ENCODE measurements at regions not wholly inside any gene's neighbourhood (a gene's known extent, or its start where the extent isn't known, plus 50 kb on each side); places are given as distances from the start of the nearest gene placed in this dataset.

- CTCF ChIA-PET = no interaction called here
- ATAC-seq (no peak), DNase-seq (ENCODE audit: low read depth, low spot score) (no peak)
- in situ Hi-C loops (cut with HindIII; ENCODE audit: low pct_unique_long_range_greater_than_20kb, low sequenced_read_pairs) = no loop called here
- Histone ChIP-seq H3K36me3 (ENCODE audit: control insufficient read depth, insufficient read depth, low read length) (no peaks in the 10 kb centered on the region), H3K27me3 (ENCODE audit: control insufficient read depth, insufficient read depth, low read length) (no peaks in the 10 kb centered on the region), H3K27ac (ENCODE audit: low read length) (no peak overlapping the region), H3K4me1 (ENCODE audit: control insufficient read depth, insufficient read depth, low read length) (no peaks in the 10 kb centered on the region), H3K4me3 (ENCODE audit: low read depth in 2 of 2, low read length in 2 of 2) (no peak overlapping the region), H3K9me3 (ENCODE audit: control insufficient read depth, insufficient read depth, low read depth, low read length) (no peaks in the 10 kb centered on the region)
- no TSS peak for BruUV-seq (replicated peaks)
- TF ChIP-seq SIN3A (IDR thresholded peaks at IDR 0.05; ENCODE audit: borderline replicate concordance, insufficient read depth, low read depth, low read length) (no peak), POLR2AphosphoS5 (IDR thresholded peaks at IDR 0.05; ENCODE audit: low read depth, low read length) (no peak), TCF7L2 (IDR thresholded peaks at IDR 0.05; ENCODE audit: low read depth, low read length) (no peak)
- intact Hi-C loops (cut with micrococcal nuclease; ENCODE audit: unreplicated experiment) = no loop called here
- POLR2A ChIA-PET = no interaction called here
These were observed 155.7 kb upstream of the ZRANB2 start for GRCh38 chr1:71236503-71236902.

- CTCF ChIA-PET = no interaction called here
- TF ChIP-seq, protein P1, sequence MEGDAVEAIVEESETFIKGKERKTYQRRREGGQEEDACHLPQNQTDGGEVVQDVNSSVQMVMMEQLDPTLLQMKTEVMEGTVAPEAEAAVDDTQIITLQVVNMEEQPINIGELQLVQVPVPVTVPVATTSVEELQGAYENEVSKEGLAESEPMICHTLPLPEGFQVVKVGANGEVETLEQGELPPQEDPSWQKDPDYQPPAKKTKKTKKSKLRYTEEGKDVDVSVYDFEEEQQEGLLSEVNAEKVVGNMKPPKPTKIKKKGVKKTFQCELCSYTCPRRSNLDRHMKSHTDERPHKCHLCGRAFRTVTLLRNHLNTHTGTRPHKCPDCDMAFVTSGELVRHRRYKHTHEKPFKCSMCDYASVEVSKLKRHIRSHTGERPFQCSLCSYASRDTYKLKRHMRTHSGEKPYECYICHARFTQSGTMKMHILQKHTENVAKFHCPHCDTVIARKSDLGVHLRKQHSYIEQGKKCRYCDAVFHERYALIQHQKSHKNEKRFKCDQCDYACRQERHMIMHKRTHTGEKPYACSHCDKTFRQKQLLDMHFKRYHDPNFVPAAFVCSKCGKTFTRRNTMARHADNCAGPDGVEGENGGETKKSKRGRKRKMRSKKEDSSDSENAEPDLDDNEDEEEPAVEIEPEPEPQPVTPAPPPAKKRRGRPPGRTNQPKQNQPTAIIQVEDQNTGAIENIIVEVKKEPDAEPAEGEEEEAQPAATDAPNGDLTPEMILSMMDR (IDR thresholded peaks at IDR 0.05) = no peak
- TF ChIP-seq SIN3A (IDR thresholded peaks at IDR 0.05; ENCODE audit: borderline replicate concordance, insufficient read depth, low read depth, low read length) (no peak), POLR2AphosphoS5 (IDR thresholded peaks at IDR 0.05; ENCODE audit: low read depth, low read length) (no peak), TCF7L2 (IDR thresholded peaks at IDR 0.05; ENCODE audit: low read depth, low read length) (no peak)
- TF ChIP-seq, protein P2, sequence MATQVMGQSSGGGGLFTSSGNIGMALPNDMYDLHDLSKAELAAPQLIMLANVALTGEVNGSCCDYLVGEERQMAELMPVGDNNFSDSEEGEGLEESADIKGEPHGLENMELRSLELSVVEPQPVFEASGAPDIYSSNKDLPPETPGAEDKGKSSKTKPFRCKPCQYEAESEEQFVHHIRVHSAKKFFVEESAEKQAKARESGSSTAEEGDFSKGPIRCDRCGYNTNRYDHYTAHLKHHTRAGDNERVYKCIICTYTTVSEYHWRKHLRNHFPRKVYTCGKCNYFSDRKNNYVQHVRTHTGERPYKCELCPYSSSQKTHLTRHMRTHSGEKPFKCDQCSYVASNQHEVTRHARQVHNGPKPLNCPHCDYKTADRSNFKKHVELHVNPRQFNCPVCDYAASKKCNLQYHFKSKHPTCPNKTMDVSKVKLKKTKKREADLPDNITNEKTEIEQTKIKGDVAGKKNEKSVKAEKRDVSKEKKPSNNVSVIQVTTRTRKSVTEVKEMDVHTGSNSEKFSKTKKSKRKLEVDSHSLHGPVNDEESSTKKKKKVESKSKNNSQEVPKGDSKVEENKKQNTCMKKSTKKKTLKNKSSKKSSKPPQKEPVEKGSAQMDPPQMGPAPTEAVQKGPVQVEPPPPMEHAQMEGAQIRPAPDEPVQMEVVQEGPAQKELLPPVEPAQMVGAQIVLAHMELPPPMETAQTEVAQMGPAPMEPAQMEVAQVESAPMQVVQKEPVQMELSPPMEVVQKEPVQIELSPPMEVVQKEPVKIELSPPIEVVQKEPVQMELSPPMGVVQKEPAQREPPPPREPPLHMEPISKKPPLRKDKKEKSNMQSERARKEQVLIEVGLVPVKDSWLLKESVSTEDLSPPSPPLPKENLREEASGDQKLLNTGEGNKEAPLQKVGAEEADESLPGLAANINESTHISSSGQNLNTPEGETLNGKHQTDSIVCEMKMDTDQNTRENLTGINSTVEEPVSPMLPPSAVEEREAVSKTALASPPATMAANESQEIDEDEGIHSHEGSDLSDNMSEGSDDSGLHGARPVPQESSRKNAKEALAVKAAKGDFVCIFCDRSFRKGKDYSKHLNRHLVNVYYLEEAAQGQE (IDR thresholded peaks at IDR 0.05; ENCODE audit: insufficient read depth in 1 of 2, low read depth in 2 of 2, low read length in 1 of 2) = no peak
- ATAC-seq (no peak), DNase-seq (ENCODE audit: low read depth, low spot score) (no peak)
- BruUV-seq (replicated peaks) = no TSS peak
- no peak overlapping the region for H3K4me3 ChIP-seq (ENCODE audit: low read depth in 2 of 2, low read length in 2 of 2)
- POLR2A ChIA-PET = no interaction called here
- H3K36me3 ChIP-seq (ENCODE audit: control insufficient read depth, insufficient read depth, low read length) = no peaks in the 10 kb centered on the region
- H3K27me3 ChIP-seq (ENCODE audit: control insufficient read depth, insufficient read depth, low read length) = no peaks in the 10 kb centered on the region
- no peaks in the 10 kb centered on the region for H3K4me1 ChIP-seq (ENCODE audit: control insufficient read depth, insufficient read depth, low read length)
- H3K27ac ChIP-seq (ENCODE audit: low read length) = no peak overlapping the region
- in situ Hi-C loops (cut with HindIII; ENCODE audit: low pct_unique_long_range_greater_than_20kb, low sequenced_read_pairs) (no loop called here), intact Hi-C loops (cut with micrococcal nuclease; ENCODE audit: unreplicated experiment) (no loop called here)
- H3K9me3 ChIP-seq (ENCODE audit: control insufficient read depth, insufficient read depth, low read depth, low read length) = no peaks in the 10 kb centered on the region
These were observed 152.8 kb upstream of the ZRANB2 start for GRCh38 chr1:71233645-71234044.

DNA sequence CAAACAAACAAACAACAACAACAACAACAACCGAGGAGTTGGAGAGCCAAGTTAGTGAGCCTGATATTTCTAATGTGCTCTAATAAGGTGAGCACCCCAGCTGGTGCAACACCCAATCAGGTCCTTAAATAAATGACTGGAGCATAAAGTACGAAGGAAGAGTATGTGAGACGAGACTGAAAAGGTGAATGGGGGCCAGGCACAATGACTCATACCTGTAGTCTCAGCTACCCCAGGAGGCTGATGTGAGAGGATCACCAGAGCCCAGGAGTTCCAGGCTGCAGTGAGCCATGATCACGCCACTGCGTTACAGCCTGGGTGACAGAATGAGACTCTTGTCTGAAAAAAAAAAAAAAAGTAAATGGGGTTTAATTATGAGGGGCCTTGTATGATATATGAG, 152.0 kb upstream of the ZRANB2 start:
- ChIA-PET CTCF (no interaction called here), POLR2A (no interaction called here)
- H3K9me3 ChIP-seq (ENCODE audit: control insufficient read depth, insufficient read depth, low read depth, low read length) = no peaks in the 10 kb centered on the region
- ATAC-seq (no peak), DNase-seq (ENCODE audit: low read depth, low spot score) (no peak)
- no peak overlapping the region for H3K4me3 ChIP-seq (ENCODE audit: low read depth in 2 of 2, low read length in 2 of 2)
- no TSS peak for BruUV-seq (replicated peaks)
- H3K36me3 ChIP-seq (ENCODE audit: control insufficient read depth, insufficient read depth, low read length) = no peaks in the 10 kb centered on the region
- H3K27me3 ChIP-seq (ENCODE audit: control insufficient read depth, insufficient read depth, low read length) = no peaks in the 10 kb centered on the region
- H3K27ac ChIP-seq (ENCODE audit: low read length) = no peak overlapping the region
- intact Hi-C loops (cut with micrococcal nuclease; ENCODE audit: unreplicated experiment) = no loop called here
- no peaks in the 10 kb centered on the region for H3K4me1 ChIP-seq (ENCODE audit: control insufficient read depth, insufficient read depth, low read length)
- no peak for TF ChIP-seq POLR2AphosphoS5 (IDR thresholded peaks at IDR 0.05; ENCODE audit: low read depth, low read length)
- no peak for TF ChIP-seq TCF7L2 (IDR thresholded peaks at IDR 0.05; ENCODE audit: low read depth, low read length)
- TF ChIP-seq, protein P1 (IDR thresholded peaks at IDR 0.05) = no peak
- TF ChIP-seq SIN3A (IDR thresholded peaks at IDR 0.05; ENCODE audit: borderline replicate concordance, insufficient read depth, low read depth, low read length) = no peak
- TF ChIP-seq, protein P2 (IDR thresholded peaks at IDR 0.05; ENCODE audit: insufficient read depth in 1 of 2, low read depth in 2 of 2, low read length in 1 of 2) = no peak
- in situ Hi-C loops (cut with HindIII; ENCODE audit: low pct_unique_long_range_greater_than_20kb, low sequenced_read_pairs) = no loop called here
